Stomach (tissue), 8 donors: ENCODE measurements at regions not wholly inside any gene's neighbourhood (a gene's known extent, or its start where the extent isn't known, plus 50 kb on each side); places are given as distances from the start of the nearest gene placed in this dataset.
A peak's percentile ranks its signal among the peaks of the same experiment; 100 is the strongest.

Experiments used
- DNase-seq, 2 donors: peaks; one replicate each; pipeline versions ENCODE4 v3.0.0 to v3.0.0-alpha.2; 2013 to 2019
- H3K27ac ChIP-seq, 5 donors: fragments of 200-600 bp in 4 of 5; sonication (generic) in 4 of 5; one replicate each; pipeline ENCODE4 v1.5.1; 2013 to 2019; ENCODE audit warnings: mild to moderate bottlenecking in 1 of 5, moderate library complexity in 1 of 5
- H3K27me3 ChIP-seq, 3 donors: fragments of 200-600 bp; sonication (generic); one replicate each; pipeline ENCODE4 v1.5.1; 2017 to 2019; ENCODE audit warnings: mixed run types in 1 of 3
- H3K36me3 ChIP-seq, 4 donors: fragments of 200-600 bp; sonication (generic); 1 replicate in 3 of 4; 2 replicates in 1 of 4; pipeline ENCODE4 v1.5.1; 2016 to 2019
- H3K4me1 ChIP-seq, 4 donors: fragments of 200-600 bp; sonication (generic); one replicate each; pipeline ENCODE4 v1.5.1; 2016 to 2019
- H3K4me3 ChIP-seq, 4 donors: fragments of 200-600 bp; sonication (generic) in 3 of 4; one replicate each; pipeline ENCODE4 v1.5.1; 2016 to 2019; ENCODE audit warnings: mild to moderate bottlenecking in 1 of 4
- H3K9me3 ChIP-seq, 4 donors: fragments of 200-600 bp; sonication (generic); one replicate each; pipeline ENCODE4 v1.5.1; 2016 to 2019
- CTCF ChIP-seq, 7 experiments: fragments of 450-650 bp in 4 of 7; fragments of 200-600 bp in 3 of 7; sonication (generic) in 3 of 7; IDR thresholded peaks; one replicate each; pipeline ENCODE4 v1.5.1; 2016 to 2019; ENCODE audit warnings: antibody characterized with exemption in 7 of 7, control low read depth in 2 of 7, mild to moderate bottlenecking in 1 of 7
- EP300 ChIP-seq: sonication (generic); formaldehyde crosslinking; IDR thresholded peaks from one replicate; pipeline ENCODE4 v1.6.1; 2017; ENCODE audit warnings: antibody characterized with exemption
- POLR2A ChIP-seq, 4 donors: fragments of 450-650 bp; IDR thresholded peaks; one replicate each; pipeline ENCODE4 v1.6.1; 2016; ENCODE audit warnings: antibody characterized with exemption in 4 of 4, control low read depth in 2 of 4, mild to moderate bottlenecking in 1 of 4, moderate library complexity in 1 of 4
- POLR2AphosphoS5 ChIP-seq, 3 donors: sonication (generic); formaldehyde crosslinking; IDR thresholded peaks; one replicate each; pipeline ENCODE4 v1.6.1; 2016; ENCODE audit warnings: antibody characterized with exemption in 3 of 3
- WGBS, 5 donors: extraction: QIAGEN DNeasy Blood & Tissue Kit in 3 of 5; methylation state at CpG; one replicate each; pipeline versions ENCODE4 v1.1.5 to v1.1.7; 2013 to 2018; 5-methylcytosine and 5-hydroxymethylcytosine counted together
- intact Hi-C: fragments of 100-400 bp; cut with DNase I; formaldehyde crosslinking; loops from one replicate; pipeline ENCODE4 v1.15.1; 2023; ENCODE audit warnings: low total_unique reads
- donor health status: healthy with polysubstance abuse.
- donor health status: Bipolar disorder and iron deficiency.
- donor health status: healthy.

GRCh38 chr1:58869638-58870297 lies 85.9 kb upstream of the JUN start:
- peaks cover 13 to 24% (median 20%) of the 10 kb centered on the region in 4 donors for H3K4me1 ChIP-seq
- H3K9me3 ChIP-seq = no peaks in the 10 kb centered on the region
- H3K36me3 ChIP-seq = no peaks in the 10 kb centered on the region
- no peak overlapping the region for H3K4me3 ChIP-seq
- WGBS, 5 donors = 51 to 81% (median 64%) methylated on average over 3 of the region's 3 CpGs
- intact Hi-C loops = no loop called here
- DNase-seq = no peak
- no peak for TF ChIP-seq EP300
- no peak for TF ChIP-seq POLR2A (IDR thresholded peaks at IDR 0.05)
- TF ChIP-seq POLR2AphosphoS5 (IDR thresholded peaks at IDR 0.05) = no peak
- TF ChIP-seq CTCF (IDR thresholded peaks at IDR 0.05) = no peak
- H3K27me3 ChIP-seq = no peaks in the 10 kb centered on the region
- peak overlapping the region; percentile 34 to 74 (median 47) for H3K27ac ChIP-seq

- H3K9me3 ChIP-seq = no peaks in the 10 kb centered on the region
- intact Hi-C loops = no loop called here
- H3K4me3 ChIP-seq = no peak overlapping the region
- H3K27ac ChIP-seq = peak overlapping the region; percentile 34 to 74 (median 45)
- WGBS, 5 donors = 40 to 74% (median 43%) methylated on average over 2 of the region's 2 CpGs
- H3K27me3 ChIP-seq = no peaks in the 10 kb centered on the region
- peaks cover 16 to 27% (median 25%) of the 10 kb centered on the region in 4 donors for H3K4me1 ChIP-seq
- no peaks in the 10 kb centered on the region for H3K36me3 ChIP-seq
- DNase-seq = peak; percentile 81 to 84
- TF ChIP-seq POLR2AphosphoS5 (IDR thresholded peaks at IDR 0.05) (peak in 2 of 3 donors; percentile 26), EP300 (no peak)
Observed at GRCh38 chr1:58870298-58870676, 86.4 kb upstream of the JUN start.

GRCh38 chr1:58874342-58874741 lies 90.5 kb upstream of the JUN start:
- DNase-seq = no peak
- H3K9me3 ChIP-seq = no peaks in the 10 kb centered on the region
- H3K4me1 ChIP-seq = peaks cover 16 to 31% (median 27%) of the 10 kb centered on the region in 4 donors
- intact Hi-C loops = no loop called here
- H3K36me3 ChIP-seq = no peaks in the 10 kb centered on the region
- peak overlapping the region; percentile 59 to 89 (median 78) for H3K27ac ChIP-seq
- H3K27me3 ChIP-seq = no peaks in the 10 kb centered on the region
- TF ChIP-seq POLR2A (IDR thresholded peaks at IDR 0.05) (no peak), EP300 (no peak), CTCF (IDR thresholded peaks at IDR 0.05) (no peak), POLR2AphosphoS5 (IDR thresholded peaks at IDR 0.05) (no peak)
- no peak overlapping the region for H3K4me3 ChIP-seq

- Histone ChIP-seq H3K4me3 (no peak overlapping the region), H3K36me3 (no peaks in the 10 kb centered on the region), H3K4me1 (peaks cover 16 to 31% (median 25%) of the 10 kb centered on the region in 4 donors), H3K9me3 (no peaks in the 10 kb centered on the region), H3K27ac (peak overlapping the region; percentile 59 to 89 (median 84)), H3K27me3 (no peaks in the 10 kb centered on the region)
- 22 to 44% (median 27%) methylated on average over 12 of the region's 12 CpGs for WGBS, 5 donors
- peak in 2 of 3 donors; percentile 10 to 22 for TF ChIP-seq POLR2AphosphoS5 (IDR thresholded peaks at IDR 0.05)
- TF ChIP-seq CTCF (IDR thresholded peaks at IDR 0.05) = no peak
- intact Hi-C loops = no loop called here
- DNase-seq = peak; percentile 74 to 92
Observed at GRCh38 chr1:58874757-58875755, 91.2 kb upstream of the JUN start.
